Loucy (cell line): ENCODE measurements at regions not wholly inside any gene's neighbourhood (a gene's known extent, or its start where the extent isn't known, plus 50 kb on each side); places are given as distances from the start of the nearest gene placed in this dataset.

Experiments used
- EZH2phosphoT487 ChIP-seq: fragments of 200-600 bp; IDR thresholded peaks from 2 replicates; pipeline ENCODE4 v1.6.1; 2018; ENCODE audit warnings: antibody characterized with exemption, mild to moderate bottlenecking, moderate library complexity, borderline replicate concordance
- TF ChIP-seq, protein P1 (sequence below): fragments of 200-600 bp; sonication (generic); conservative IDR thresholded peaks from 2 replicates; pipeline ENCODE4 v1.5.1; 2014; ENCODE audit warnings: mild to moderate bottlenecking, antibody characterized with exemption, low read length

- TF ChIP-seq, protein P1, sequence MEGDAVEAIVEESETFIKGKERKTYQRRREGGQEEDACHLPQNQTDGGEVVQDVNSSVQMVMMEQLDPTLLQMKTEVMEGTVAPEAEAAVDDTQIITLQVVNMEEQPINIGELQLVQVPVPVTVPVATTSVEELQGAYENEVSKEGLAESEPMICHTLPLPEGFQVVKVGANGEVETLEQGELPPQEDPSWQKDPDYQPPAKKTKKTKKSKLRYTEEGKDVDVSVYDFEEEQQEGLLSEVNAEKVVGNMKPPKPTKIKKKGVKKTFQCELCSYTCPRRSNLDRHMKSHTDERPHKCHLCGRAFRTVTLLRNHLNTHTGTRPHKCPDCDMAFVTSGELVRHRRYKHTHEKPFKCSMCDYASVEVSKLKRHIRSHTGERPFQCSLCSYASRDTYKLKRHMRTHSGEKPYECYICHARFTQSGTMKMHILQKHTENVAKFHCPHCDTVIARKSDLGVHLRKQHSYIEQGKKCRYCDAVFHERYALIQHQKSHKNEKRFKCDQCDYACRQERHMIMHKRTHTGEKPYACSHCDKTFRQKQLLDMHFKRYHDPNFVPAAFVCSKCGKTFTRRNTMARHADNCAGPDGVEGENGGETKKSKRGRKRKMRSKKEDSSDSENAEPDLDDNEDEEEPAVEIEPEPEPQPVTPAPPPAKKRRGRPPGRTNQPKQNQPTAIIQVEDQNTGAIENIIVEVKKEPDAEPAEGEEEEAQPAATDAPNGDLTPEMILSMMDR = no peak
- no peak for TF ChIP-seq EZH2phosphoT487
These were observed 120.0 kb downstream of the GALR1 start for GRCh38 chr18:77369644-77370043.
